Stimulated activated CD4-positive, alpha-beta T cell treated with anti-CD3 and anti-CD28 coated beads, Interleukin-2, amount 100 ng/mL, for 4 hours (primary cell): ENCODE measurements at regions not wholly inside any gene's neighbourhood (a gene's known extent, or its start where the extent isn't known, plus 50 kb on each side); places are given as distances from the start of the nearest gene placed in this dataset.

ENCODE experiments used
- DNase-seq: peaks from one replicate; pipeline ENCODE4 v3.0.0-alpha.2; 2020; ENCODE audit warnings: low read depth

- DNase-seq = no peak
Observed at GRCh38 chr16:82236875-82237274, 66.9 kb upstream of the MPHOSPH6 start.

DNA sequence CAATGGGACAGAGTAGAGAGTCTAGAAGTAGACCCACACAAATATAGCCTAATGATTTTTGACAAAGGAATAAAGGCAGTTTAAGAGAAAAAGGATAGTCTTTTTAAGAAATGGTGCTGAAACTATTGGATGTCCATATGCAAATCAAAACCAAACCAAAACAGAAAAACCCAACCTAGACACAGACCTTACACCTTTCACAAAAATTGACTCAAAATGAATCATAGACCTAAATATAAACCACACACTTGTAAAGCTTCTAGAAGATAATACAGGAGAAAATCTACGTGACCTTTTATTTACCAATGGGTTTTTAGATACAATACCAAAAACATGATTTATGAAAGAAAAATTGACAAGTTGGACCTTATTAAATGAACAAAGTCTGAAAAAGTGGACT lies 66.4 kb upstream of the MPHOSPH6 start:
- no peak for DNase-seq

DNA sequence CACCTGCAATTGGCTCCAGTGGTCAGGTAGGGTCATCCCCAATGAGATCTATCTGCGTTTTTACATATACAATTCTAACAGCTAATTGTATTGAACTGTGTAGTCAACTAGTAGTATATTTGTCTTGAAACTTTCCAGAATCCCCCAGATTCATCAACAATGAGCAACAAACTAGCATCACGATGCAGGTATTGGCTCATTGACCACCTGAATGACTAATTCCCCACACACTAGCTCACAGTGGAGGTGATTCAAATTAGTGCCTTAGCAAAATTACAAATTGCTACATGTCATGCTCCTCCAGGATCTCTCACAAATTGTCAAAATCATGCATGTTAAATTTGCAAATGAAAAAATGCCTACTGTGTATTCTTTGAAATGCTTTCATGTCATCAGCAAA lies 62.8 kb upstream of the MPHOSPH6 start:
- no peak for DNase-seq

DNA sequence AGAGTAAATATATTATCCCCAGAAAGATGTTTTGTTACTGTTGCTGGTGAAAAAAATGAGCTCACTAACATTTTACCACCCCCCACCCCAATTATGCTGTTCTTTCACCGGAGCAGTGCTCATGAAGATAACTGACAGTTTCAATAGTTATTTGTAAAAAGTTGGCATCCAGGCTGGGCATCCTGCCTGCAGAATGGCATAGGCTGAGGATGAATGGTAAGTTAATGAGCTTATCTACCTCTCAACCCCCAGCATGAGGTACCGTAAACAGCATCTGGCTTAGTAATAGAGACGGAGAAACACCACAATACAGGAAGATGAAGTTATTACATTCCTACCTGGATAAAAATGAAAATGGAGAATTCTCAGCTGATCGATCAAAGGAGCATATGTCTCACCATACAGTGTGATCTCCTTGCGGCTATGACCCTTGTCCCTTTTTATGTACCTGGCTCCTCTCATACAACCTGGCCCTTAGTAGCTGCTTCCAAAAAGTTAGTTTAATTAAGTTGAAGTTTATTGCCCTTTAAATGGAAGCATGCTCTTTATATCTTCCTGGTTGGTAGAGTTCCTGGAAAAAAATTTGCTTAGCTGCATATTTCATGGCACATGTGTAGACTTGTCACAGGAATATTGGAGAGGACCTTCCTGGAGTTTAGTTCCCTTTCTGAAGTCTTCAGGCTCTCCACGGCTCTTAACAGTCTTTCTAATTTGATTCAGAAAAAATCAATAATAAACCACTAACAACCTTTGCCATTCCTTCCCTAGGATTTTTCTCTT lies 61.2 kb upstream of the MPHOSPH6 start:
- DNase-seq = no peak

- DNase-seq = peak; percentile 20
Observed at GRCh38 chr16:82229800-82230619, 60.0 kb upstream of the MPHOSPH6 start.

GRCh38 chr16:82226327-82226726 lies 56.3 kb upstream of the MPHOSPH6 start:
- DNase-seq = no peak

DNA sequence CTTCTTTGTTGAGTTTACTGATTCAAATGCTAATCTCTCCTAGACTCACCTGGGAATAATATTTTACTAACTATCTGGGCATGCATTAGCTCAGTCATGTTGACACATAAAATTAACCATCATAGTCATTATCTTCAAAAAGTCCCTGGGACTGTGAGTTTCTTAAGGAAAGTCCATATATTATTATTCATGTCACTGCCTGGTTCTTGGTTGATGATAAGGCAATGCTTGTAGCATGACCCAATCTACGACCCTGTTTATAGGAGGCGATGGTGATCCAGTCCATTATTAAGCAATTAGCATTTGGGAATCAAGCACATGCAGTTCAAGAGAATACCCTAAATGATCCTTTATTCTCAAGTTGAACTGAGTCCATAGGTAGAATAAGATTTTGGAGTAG lies 54.8 kb upstream of the MPHOSPH6 start:
- no peak for DNase-seq

DNA sequence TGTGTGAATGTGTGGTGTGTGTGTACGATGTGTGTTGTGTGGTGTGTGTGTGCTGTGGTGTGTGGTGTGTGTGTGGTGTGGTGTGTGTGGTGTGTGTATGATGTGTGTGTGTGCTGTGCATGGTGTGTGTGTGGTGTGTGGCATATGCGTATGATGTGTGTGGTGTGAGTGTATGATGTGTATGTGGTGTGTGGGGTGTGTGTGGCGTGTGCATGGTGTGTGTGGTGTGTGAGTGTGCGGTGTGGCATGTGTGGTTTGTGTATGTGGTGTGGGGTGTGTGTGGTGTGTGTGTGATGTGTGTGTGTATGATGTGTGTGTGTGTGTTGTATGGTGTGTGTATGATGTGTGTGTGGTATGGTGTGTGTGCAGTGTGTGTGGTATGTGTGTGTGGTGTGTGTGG lies 50.5 kb upstream of the MPHOSPH6 start:
- DNase-seq = no peak
